Keratinocyte (primary cell): ENCODE measurements at regions not wholly inside any gene's neighbourhood (a gene's known extent, or its start where the extent isn't known, plus 50 kb on each side); places are given as distances from the start of the nearest gene placed in this dataset.

ENCODE experiments used
- DNase-seq: peaks from one replicate; pipeline ENCODE4 v3.0.0-alpha.2; 2011; ENCODE audit warnings: low read depth, missing footprints, low spot score
- FAIRE-seq: peaks from 2 replicates; lab custom pipeline; 2011; peaks lifted over from hg19 to GRCh38; lab: Jason Lieb, UNC
- H2AFZ ChIP-seq: 2 replicates; pipeline ENCODE4 v1.6.0; 2012; ENCODE audit warnings: low read length, control low read depth, inconsistent platforms; ENCODE audit not compliant: control insufficient read depth
- H3K27ac ChIP-seq: 2 replicates; pipeline ENCODE4 v1.5.1; 2011; ENCODE audit warnings: low read length; ENCODE audit not compliant: control insufficient read depth, insufficient read depth
- H3K27me3 ChIP-seq: 3 replicates; pipeline ENCODE4 v1.6.0; 2011; ENCODE audit warnings: low read length; ENCODE audit not compliant: control insufficient read depth, insufficient read depth; ENCODE audit errors: extremely low read depth
- H3K36me3 ChIP-seq, 2 experiments: 2 replicates in 1 of 2; 3 replicates in 1 of 2; pipeline ENCODE4 v1.5.1; 2011; ENCODE audit warnings: low read length in 2 of 2, mild to moderate bottlenecking in 1 of 2; ENCODE audit not compliant: control insufficient read depth in 2 of 2, insufficient read depth in 2 of 2; ENCODE audit errors: extremely low read depth in 1 of 2
- H3K4me1 ChIP-seq: 3 replicates; pipeline ENCODE4 v1.5.1; 2011; ENCODE audit warnings: low read length; ENCODE audit not compliant: control insufficient read depth, insufficient read depth; ENCODE audit errors: extremely low read depth
- H3K4me2 ChIP-seq: 3 replicates; pipeline ENCODE4 v1.6.0; 2011; ENCODE audit warnings: low read depth, low read length; ENCODE audit not compliant: control insufficient read depth, insufficient read depth; ENCODE audit errors: extremely low read depth
- H3K4me3 ChIP-seq, 3 experiments: fragments of 200-600 bp in 1 of 3; sonication (generic) in 1 of 3; 2 replicates in 2 of 3; 3 replicates in 1 of 3; pipeline ENCODE4 v1.5.1; 2011 to 2016; ENCODE audit warnings: low read length in 3 of 3, mild to moderate bottlenecking in 3 of 3, control low read depth in 2 of 3, inconsistent platforms in 1 of 3, low read depth in 1 of 3, mixed read lengths in 1 of 3, mixed run types in 1 of 3, moderate library complexity in 1 of 3; ENCODE audit not compliant: control insufficient read depth in 2 of 3, insufficient read depth in 2 of 3; ENCODE audit errors: extremely low read depth in 1 of 3
- H3K79me2 ChIP-seq: 2 replicates; pipeline ENCODE4 v1.6.0; 2012; ENCODE audit warnings: low read length; ENCODE audit not compliant: control insufficient read depth, insufficient read depth
- H3K9ac ChIP-seq: 3 replicates; pipeline ENCODE4 v1.6.0; 2011; ENCODE audit warnings: low read length; ENCODE audit not compliant: control insufficient read depth, insufficient read depth; ENCODE audit errors: extremely low read depth
- H3K9me1 ChIP-seq: 3 replicates; pipeline ENCODE4 v1.6.0; 2011; ENCODE audit warnings: low read length; ENCODE audit not compliant: control insufficient read depth, insufficient read depth; ENCODE audit errors: extremely low read depth
- H3K9me3 ChIP-seq: 2 replicates; pipeline ENCODE4 v1.5.1; 2012; ENCODE audit warnings: low read depth, low read length; ENCODE audit not compliant: control insufficient read depth
- H4K20me1 ChIP-seq: 3 replicates; pipeline ENCODE4 v1.6.0; 2011; ENCODE audit warnings: low read length; ENCODE audit not compliant: control insufficient read depth, insufficient read depth; ENCODE audit errors: extremely low read depth
- EZH2 ChIP-seq: IDR thresholded peaks from one replicate; pipeline ENCODE4 v1.6.1; 2012; ENCODE audit warnings: inconsistent platforms, mild to moderate bottlenecking, low read length, moderate library complexity
- dilution Hi-C: fragments of 300-500 bp; cut with MboI; formaldehyde crosslinking; loops from one replicate; pipeline ENCODE4 v1.7.0; 2020; ENCODE audit warnings: low sequenced_read_pairs; ENCODE audit not compliant: extremely low pct_ligation_motif_present
- TF ChIP-seq, protein P1 (sequence below), 3 experiments: IDR thresholded peaks in 1 of 3; conservative IDR thresholded peaks in 1 of 3; optimal IDR thresholded peaks in 1 of 3; 2 replicates in 2 of 3; 3 replicates in 1 of 3; pipeline versions ENCODE3 to v1.5.1; 2011; ENCODE audit warnings: low read length in 3 of 3, mild to moderate bottlenecking in 3 of 3, moderate library complexity in 2 of 3, control low read depth in 1 of 3, inconsistent platforms in 1 of 3; ENCODE audit not compliant: insufficient read depth in 2 of 3; ENCODE audit errors: extremely low read depth in 1 of 3

DNA sequence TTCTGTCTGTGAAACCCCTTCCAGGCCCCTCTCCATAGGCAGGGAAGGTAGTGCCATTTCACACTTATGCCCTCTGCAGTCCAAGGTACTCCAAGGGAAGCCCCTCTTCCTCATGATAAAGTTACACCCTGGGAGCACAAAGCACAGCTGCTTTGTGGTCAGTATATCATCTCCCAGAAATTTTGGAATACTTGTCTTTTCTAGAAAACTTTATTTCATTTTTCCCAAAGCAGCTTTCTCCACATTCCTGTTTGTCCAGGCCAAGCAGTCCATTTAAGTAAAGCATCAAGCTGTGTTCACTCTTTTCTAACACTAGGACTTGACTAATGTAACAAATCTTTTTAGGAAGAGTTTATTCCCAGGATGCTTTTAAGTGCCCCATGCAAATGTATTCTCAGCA lies 371.8 kb upstream of the RGMB start:
- H3K9ac ChIP-seq = no peak overlapping the region
- no peaks in the 10 kb centered on the region for H3K9me3 ChIP-seq
- no peak overlapping the region for H3K4me3 ChIP-seq
- DNase-seq (no peak), FAIRE-seq (no peak)
- H3K27me3 ChIP-seq = no peaks in the 10 kb centered on the region
- TF ChIP-seq, protein P1, sequence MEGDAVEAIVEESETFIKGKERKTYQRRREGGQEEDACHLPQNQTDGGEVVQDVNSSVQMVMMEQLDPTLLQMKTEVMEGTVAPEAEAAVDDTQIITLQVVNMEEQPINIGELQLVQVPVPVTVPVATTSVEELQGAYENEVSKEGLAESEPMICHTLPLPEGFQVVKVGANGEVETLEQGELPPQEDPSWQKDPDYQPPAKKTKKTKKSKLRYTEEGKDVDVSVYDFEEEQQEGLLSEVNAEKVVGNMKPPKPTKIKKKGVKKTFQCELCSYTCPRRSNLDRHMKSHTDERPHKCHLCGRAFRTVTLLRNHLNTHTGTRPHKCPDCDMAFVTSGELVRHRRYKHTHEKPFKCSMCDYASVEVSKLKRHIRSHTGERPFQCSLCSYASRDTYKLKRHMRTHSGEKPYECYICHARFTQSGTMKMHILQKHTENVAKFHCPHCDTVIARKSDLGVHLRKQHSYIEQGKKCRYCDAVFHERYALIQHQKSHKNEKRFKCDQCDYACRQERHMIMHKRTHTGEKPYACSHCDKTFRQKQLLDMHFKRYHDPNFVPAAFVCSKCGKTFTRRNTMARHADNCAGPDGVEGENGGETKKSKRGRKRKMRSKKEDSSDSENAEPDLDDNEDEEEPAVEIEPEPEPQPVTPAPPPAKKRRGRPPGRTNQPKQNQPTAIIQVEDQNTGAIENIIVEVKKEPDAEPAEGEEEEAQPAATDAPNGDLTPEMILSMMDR (optimal IDR thresholded peaks at IDR 0.05 in 1 of 3, IDR thresholded peaks at IDR 0.05 in 1 of 3, conservative IDR thresholded peaks at IDR 0.05 in 1 of 3; ENCODE audit: extremely low read depth in 1 of 3, insufficient read depth in 2 of 3, low read length in 3 of 3) = no peak
- TF ChIP-seq EZH2 = no peak
- no peaks in the 10 kb centered on the region for H3K4me1 ChIP-seq
- no peak overlapping the region for H3K27ac ChIP-seq
- H4K20me1 ChIP-seq = no peaks in the 10 kb centered on the region
- no peak overlapping the region for H3K4me2 ChIP-seq
- no peaks in the 10 kb centered on the region for H3K79me2 ChIP-seq
- no peaks in the 10 kb centered on the region for H3K36me3 ChIP-seq
- no peaks in the 10 kb centered on the region for H3K9me1 ChIP-seq
- no peak overlapping the region for H2AFZ ChIP-seq
- dilution Hi-C loops = no loop called here

DNA sequence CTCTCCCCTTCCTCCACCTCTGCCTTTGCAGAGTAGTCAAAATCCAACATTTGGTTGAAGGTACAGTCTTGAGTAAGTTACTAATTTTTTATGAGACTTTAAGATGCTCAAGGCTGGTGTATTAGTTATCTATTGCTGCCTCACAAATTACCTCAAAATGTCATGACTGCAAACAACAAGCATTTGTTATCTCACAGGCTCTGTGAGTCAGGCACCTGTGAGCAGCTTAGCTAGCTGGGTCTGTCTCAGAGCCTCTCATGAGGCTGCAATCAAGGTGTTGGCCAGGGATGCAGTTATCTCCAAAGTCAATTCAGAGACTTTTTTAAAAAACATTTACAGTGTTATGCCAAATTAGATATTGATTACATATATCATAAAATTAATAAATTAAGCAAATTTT lies 371.3 kb upstream of the RGMB start:
- Histone ChIP-seq H3K79me2 (no peaks in the 10 kb centered on the region), H3K9ac (no peak overlapping the region), H3K4me1 (no peaks in the 10 kb centered on the region), H3K9me3 (no peaks in the 10 kb centered on the region), H3K36me3 (no peaks in the 10 kb centered on the region), H3K9me1 (no peaks in the 10 kb centered on the region), H4K20me1 (no peaks in the 10 kb centered on the region), H3K4me2 (no peak overlapping the region), H3K4me3 (no peak overlapping the region), H3K27me3 (no peaks in the 10 kb centered on the region), H3K27ac (no peak overlapping the region), H2AFZ (no peak overlapping the region)
- DNase-seq (no peak), FAIRE-seq (no peak)
- dilution Hi-C loops = no loop called here
- TF ChIP-seq, protein P1 (optimal IDR thresholded peaks at IDR 0.05 in 1 of 3, IDR thresholded peaks at IDR 0.05 in 1 of 3, conservative IDR thresholded peaks at IDR 0.05 in 1 of 3; ENCODE audit: extremely low read depth in 1 of 3, insufficient read depth in 2 of 3, low read length in 3 of 3) = no peak
- no peak for TF ChIP-seq EZH2
